ENCODE measurements at regions not wholly inside any gene's neighbourhood (a gene's known extent, or its start where the extent isn't known, plus 50 kb on each side); places are given as distances from the start of the nearest gene placed in this dataset.

DNA sequence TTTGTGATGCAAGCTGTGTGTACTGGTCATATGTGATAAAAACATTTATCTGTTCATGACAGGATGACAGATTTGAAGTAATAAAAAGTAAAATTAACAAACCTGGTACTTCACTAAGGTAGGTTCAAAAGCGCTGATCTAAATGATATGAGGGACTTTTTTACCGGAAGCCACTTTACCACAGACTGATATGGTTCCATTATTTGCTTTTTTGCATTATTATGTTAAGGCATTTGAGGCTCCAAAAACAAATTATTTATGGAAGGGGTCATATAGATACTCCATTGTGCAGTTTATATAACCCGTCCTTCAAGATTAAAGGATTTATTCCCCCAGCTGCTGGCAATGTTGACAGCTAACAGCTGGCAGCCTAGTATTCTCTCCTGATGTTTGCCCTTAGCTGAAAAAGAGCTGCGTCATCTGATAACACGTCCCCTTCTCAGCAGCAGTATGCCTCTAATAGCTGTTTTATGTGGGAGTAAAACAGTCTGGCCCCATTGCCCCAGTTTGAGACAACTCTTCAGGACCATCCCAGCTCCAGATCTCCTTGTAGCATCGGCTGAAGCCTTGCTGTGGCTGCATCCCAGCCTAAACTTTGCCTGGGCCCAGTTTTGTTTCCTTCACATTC, 84.8 kb upstream of the XIRP2 start:
- DNase-seq (ENCODE audit: low spot score in 2 of 2) = no peak
- Histone ChIP-seq H3K27ac (no peak overlapping the region), H3K27me3 (no peaks in the 10 kb centered on the region), H3K36me3 (no peaks in the 10 kb centered on the region), H3K4me3 (no peak overlapping the region), H3K4me1 (no peaks in the 10 kb centered on the region), H3K9me3 (no peaks in the 10 kb centered on the region)
- TF ChIP-seq, protein P1, sequence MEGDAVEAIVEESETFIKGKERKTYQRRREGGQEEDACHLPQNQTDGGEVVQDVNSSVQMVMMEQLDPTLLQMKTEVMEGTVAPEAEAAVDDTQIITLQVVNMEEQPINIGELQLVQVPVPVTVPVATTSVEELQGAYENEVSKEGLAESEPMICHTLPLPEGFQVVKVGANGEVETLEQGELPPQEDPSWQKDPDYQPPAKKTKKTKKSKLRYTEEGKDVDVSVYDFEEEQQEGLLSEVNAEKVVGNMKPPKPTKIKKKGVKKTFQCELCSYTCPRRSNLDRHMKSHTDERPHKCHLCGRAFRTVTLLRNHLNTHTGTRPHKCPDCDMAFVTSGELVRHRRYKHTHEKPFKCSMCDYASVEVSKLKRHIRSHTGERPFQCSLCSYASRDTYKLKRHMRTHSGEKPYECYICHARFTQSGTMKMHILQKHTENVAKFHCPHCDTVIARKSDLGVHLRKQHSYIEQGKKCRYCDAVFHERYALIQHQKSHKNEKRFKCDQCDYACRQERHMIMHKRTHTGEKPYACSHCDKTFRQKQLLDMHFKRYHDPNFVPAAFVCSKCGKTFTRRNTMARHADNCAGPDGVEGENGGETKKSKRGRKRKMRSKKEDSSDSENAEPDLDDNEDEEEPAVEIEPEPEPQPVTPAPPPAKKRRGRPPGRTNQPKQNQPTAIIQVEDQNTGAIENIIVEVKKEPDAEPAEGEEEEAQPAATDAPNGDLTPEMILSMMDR (IDR thresholded peaks at IDR 0.05) = no peak
- intact Hi-C loops (cut with DNase I) = no loop called here

DNA sequence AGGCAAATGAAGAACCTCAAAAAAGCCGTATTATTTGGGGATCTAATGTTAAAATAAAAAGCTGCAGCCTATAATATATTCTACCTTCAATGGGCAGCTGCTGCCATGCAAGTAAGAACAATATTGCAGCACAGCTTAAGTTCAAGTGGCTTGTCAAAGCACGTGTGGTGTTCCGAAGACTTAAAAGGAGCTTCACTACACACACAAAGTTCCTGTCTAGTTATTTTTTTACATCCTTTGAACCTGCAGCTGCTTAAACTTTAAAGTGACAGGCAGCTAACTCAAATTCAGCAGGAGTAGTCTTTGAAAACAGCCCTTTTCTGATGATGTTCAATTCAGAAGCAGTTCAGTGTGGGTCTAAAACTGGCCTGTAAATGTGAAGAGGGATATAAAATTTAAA, 85.8 kb upstream of the XIRP2 start:
- Histone ChIP-seq H3K27ac (no peak overlapping the region), H3K4me3 (no peak overlapping the region), H3K27me3 (no peaks in the 10 kb centered on the region), H3K36me3 (no peaks in the 10 kb centered on the region), H3K9me3 (no peaks in the 10 kb centered on the region), H3K4me1 (no peaks in the 10 kb centered on the region)
- intact Hi-C loops (cut with DNase I) = no loop called here
- TF ChIP-seq, protein P1 (IDR thresholded peaks at IDR 0.05) = no peak
- DNase-seq (ENCODE audit: low spot score in 2 of 2) = no peak

DNA sequence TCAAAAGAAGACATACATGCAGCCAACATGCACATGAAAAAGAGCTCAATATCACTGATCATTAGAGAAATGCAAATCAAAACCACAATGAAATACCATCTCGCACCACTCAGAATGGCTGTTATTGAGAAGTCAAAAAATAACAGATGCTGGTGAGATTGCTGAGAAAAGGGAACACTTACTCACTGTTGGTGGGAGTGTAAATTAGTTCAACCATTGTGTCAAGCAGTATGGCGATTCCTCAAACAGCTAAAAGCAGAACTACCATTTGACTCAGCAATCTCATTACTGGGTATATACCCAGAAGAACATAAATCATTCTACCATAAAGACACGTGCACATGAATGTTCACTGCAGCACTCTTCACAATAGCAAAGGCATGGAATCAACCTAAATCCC, 95.5 kb upstream of the XIRP2 start:
- no peak overlapping the region for H3K4me3 ChIP-seq
- no peaks in the 10 kb centered on the region for H3K36me3 ChIP-seq
- no peaks in the 10 kb centered on the region for H3K27me3 ChIP-seq
- no peaks in the 10 kb centered on the region for H3K4me1 ChIP-seq
- TF ChIP-seq, protein P1 (IDR thresholded peaks at IDR 0.05) = no peak
- H3K27ac ChIP-seq = no peak overlapping the region
- DNase-seq (ENCODE audit: low spot score in 2 of 2) = no peak
- intact Hi-C loops (cut with DNase I) = no loop called here
- peaks cover 0 to 4% of the 10 kb centered on the region in 2 donors for H3K9me3 ChIP-seq

DNA sequence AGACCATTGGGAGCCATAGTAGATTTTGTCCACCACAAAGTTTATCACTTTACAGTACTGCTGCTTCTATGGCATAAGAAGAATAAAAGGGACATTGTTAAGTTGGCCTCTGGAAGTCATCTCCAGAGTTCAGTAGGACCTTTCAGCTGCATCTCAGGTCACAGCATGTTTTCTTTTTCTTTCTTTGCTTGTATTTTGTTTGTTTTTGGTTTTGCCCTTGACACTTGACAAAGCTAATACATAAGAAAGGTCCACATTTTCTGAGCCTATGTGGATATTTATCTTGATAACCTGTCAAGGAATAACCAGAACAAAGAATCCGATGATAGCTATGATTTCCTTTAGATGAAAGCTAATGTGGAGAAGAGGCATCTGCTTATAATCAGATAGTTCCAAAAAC, 101.6 kb upstream of the XIRP2 start:
- H3K36me3 ChIP-seq = no peaks in the 10 kb centered on the region
- H3K4me3 ChIP-seq = no peak overlapping the region
- DNase-seq (ENCODE audit: low spot score in 2 of 2) = no peak
- no peaks in the 10 kb centered on the region for H3K27me3 ChIP-seq
- no peaks in the 10 kb centered on the region for H3K4me1 ChIP-seq
- intact Hi-C loops (cut with DNase I) = no loop called here
- TF ChIP-seq, protein P1 (IDR thresholded peaks at IDR 0.05) = no peak
- H3K9me3 ChIP-seq = no peaks in the 10 kb centered on the region
- H3K27ac ChIP-seq = no peak overlapping the region

- Histone ChIP-seq H3K4me3 (no peak overlapping the region), H3K4me1 (no peaks in the 10 kb centered on the region), H3K36me3 (no peaks in the 10 kb centered on the region), H3K27me3 (no peaks in the 10 kb centered on the region), H3K27ac (no peak overlapping the region), H3K9me3 (no peaks in the 10 kb centered on the region)
- no peak for DNase-seq (ENCODE audit: low spot score in 2 of 2)
- TF ChIP-seq, protein P1 (IDR thresholded peaks at IDR 0.05) = no peak
- intact Hi-C loops (cut with DNase I) = no loop called here
Measured at GRCh38 chr2:166784296-166784946, 103.9 kb upstream of the XIRP2 start.
